Fibroblast of peridontal ligament (primary cell): ENCODE measurements at regions not wholly inside any gene's neighbourhood (a gene's known extent, or its start where the extent isn't known, plus 50 kb on each side); places are given as distances from the start of the nearest gene placed in this dataset.
A peak's percentile ranks its signal among the peaks of the same experiment; 100 is the strongest.

ENCODE experiments used
- DNase-seq: peaks from one replicate; pipeline ENCODE4 v3.0.0-alpha.2; 2010; ENCODE audit errors: extremely low read depth

- DNase-seq = peak; percentile 23
Measured at GRCh38 chr11:45354976-45355705, 69.0 kb upstream of the SYT13 start.

- DNase-seq = no peak
Measured at GRCh38 chr11:45348729-45349128, 62.6 kb upstream of the SYT13 start.

DNA sequence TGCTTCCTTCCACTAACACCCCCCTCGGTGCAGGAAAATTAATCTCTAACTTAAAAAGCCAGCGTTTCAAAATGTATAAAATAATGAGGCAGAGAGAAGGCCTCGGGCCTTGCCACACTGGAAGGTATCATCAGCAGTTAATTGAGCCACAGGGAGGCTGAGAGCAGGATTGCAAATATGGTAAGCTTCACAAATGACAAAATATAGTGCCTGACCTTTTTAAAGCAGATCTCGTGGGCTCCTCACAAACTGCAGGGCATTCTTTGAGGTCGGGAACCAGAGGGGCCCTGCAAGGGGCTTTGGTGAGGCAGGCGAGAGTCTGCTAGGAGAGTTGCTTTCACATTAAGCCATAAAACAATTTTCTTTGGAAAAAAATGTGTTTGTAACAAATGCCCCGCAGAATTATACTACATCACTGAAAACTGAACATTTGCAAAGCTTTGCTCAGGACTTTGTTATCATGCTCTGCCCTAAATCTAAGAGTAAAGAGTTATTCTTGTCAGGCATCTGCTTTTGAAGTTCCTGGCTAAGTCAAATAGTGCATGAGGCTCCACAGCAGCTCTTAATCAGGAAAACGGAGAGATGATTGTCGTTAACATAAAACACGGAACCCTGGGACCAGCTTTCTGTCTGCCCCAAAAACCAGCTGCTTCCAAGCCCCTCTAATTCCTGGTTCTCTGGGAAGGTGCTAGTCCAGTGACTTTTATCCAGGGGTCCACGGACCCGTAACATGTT lies 61.4 kb upstream of the SYT13 start:
- no peak for DNase-seq

DNA sequence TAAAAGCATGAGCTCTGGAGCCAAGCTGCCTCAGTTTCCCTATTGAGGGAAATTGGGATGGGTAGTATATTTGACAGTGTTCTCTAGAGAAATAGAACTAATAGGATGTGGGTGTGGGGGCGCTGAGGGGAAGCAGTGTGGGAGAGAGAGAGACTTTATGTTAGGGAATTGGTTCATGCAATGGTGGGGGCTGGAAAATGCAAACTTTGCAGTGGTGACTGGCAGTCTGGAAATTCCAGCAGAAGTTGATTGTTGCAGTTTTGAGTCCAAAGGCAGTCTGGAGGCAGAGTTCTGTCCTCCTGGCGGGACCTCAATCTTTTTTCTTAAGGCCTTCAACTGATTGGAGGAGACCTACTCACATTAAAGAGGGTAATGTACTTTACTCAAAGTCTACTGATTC lies 59.4 kb upstream of the SYT13 start:
- no peak for DNase-seq

GRCh38 chr11:45344028-45344427 lies 57.9 kb upstream of the SYT13 start:
- no peak for DNase-seq

DNA sequence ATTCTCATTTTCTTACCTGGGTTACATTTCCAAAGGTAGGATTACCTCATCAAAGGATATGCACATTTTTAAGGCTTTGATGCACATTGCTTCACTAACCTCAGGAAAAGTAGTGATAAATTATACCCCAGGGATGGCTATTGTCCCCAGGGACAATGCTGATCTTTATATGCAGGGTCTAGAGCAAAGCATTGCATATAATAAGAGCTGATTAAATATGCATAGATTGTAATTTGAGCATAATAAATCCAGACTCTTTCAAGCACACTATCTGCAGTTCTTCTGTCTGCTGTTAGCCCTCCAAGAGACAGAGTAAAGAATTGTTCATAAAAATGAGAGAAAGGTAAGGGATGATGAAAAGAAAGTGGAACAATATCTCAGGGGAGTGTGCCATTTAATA lies 57.3 kb upstream of the SYT13 start:
- no peak for DNase-seq

- DNase-seq = no peak
Measured at GRCh38 chr11:45341372-45341771, 55.2 kb upstream of the SYT13 start.

DNA sequence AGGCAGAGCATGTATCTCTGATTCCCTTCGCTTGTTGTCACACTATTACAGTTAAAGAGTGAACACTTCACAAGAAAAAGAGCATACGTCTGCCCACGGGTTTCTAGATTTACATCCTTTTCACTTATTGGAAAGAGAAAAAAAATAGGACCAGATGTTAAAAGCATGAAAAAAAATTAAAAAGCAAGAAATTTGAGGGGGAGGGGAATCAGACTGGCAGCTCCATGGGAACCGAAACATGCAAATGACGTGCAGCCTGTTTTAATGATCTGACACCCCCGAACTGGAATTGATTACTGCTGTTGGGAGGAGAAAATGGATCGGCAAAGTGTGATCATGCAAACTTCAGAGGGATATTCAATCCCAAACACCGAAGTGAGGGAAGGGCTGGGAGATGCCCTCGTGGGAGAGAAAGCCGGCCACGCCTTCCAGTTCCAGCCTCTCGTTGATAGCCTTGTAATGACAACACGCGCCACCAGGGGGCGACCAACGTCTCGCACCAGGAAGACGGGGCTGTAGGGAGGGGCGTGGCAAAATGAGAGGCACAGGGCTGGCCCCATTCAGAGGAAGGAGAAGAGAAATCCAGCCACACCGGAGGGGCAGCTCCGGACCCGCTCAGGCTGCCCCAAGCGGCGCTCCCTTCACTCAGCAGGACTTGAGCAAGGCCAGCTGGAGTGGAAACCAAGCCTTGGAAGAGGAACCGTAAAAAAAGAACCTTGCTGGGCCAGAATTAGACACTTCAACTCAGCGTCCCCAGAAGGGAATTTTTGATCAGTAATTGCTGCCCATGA lies 53.8 kb upstream of the SYT13 start:
- peak; percentile 69 for DNase-seq

- DNase-seq = no peak
Measured at GRCh38 chr11:45337583-45338360, 51.6 kb upstream of the SYT13 start.

DNA sequence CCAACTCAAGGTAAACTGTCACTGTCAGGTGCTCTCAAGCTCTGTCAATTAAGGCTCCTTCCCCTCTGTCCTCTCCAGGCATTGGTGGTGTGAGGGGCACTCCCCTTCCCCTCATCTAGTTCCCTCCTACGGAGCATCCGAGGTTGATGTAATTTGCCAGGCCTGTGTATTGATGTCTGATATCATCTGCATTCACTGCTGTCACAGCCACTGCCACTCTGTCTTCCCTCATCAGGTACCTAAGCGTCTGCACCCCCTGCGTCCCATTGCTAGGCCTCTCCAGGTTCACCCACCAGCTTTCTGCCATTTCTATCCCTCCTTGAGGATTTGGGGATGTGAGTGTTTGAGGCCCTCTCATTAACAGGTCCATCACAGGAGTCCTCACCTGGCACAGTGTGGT lies 50.0 kb upstream of the SYT13 start:
- DNase-seq = no peak
